Stomach (tissue), 8 donors: ENCODE measurements at regions not wholly inside any gene's neighbourhood (a gene's known extent, or its start where the extent isn't known, plus 50 kb on each side); places are given as distances from the start of the nearest gene placed in this dataset.
"Not testable (repeated sequence)": the region's sequence is repeated elsewhere in the genome, so short reads cannot be mapped to it uniquely, and the experiment has no call there.

Source experiments
- DNase-seq, 2 donors: peaks; one replicate each; pipeline versions ENCODE4 v3.0.0 to v3.0.0-alpha.2; 2013 to 2019
- H3K27ac ChIP-seq, 5 donors: fragments of 200-600 bp in 4 of 5; sonication (generic) in 4 of 5; one replicate each; pipeline ENCODE4 v1.5.1; 2013 to 2019; ENCODE audit warnings: mild to moderate bottlenecking in 1 of 5, moderate library complexity in 1 of 5
- H3K27me3 ChIP-seq, 3 donors: fragments of 200-600 bp; sonication (generic); one replicate each; pipeline ENCODE4 v1.5.1; 2017 to 2019; ENCODE audit warnings: mixed run types in 1 of 3
- H3K36me3 ChIP-seq, 4 donors: fragments of 200-600 bp; sonication (generic); 1 replicate in 3 of 4; 2 replicates in 1 of 4; pipeline ENCODE4 v1.5.1; 2016 to 2019
- H3K4me1 ChIP-seq, 4 donors: fragments of 200-600 bp; sonication (generic); one replicate each; pipeline ENCODE4 v1.5.1; 2016 to 2019
- H3K4me3 ChIP-seq, 4 donors: fragments of 200-600 bp; sonication (generic) in 3 of 4; one replicate each; pipeline ENCODE4 v1.5.1; 2016 to 2019; ENCODE audit warnings: mild to moderate bottlenecking in 1 of 4
- H3K9me3 ChIP-seq, 4 donors: fragments of 200-600 bp; sonication (generic); one replicate each; pipeline ENCODE4 v1.5.1; 2016 to 2019
- EP300 ChIP-seq: sonication (generic); formaldehyde crosslinking; IDR thresholded peaks from one replicate; pipeline ENCODE4 v1.6.1; 2017; ENCODE audit warnings: antibody characterized with exemption
- POLR2A ChIP-seq, 4 donors: fragments of 450-650 bp; IDR thresholded peaks; one replicate each; pipeline ENCODE4 v1.6.1; 2016; ENCODE audit warnings: antibody characterized with exemption in 4 of 4, control low read depth in 2 of 4, mild to moderate bottlenecking in 1 of 4, moderate library complexity in 1 of 4
- POLR2AphosphoS5 ChIP-seq, 3 donors: sonication (generic); formaldehyde crosslinking; IDR thresholded peaks; one replicate each; pipeline ENCODE4 v1.6.1; 2016; ENCODE audit warnings: antibody characterized with exemption in 3 of 3
- WGBS, 5 donors: extraction: QIAGEN DNeasy Blood & Tissue Kit in 3 of 5; methylation state at CpG; one replicate each; pipeline versions ENCODE4 v1.1.5 to v1.1.7; 2013 to 2018; 5-methylcytosine and 5-hydroxymethylcytosine counted together
- intact Hi-C: fragments of 100-400 bp; cut with DNase I; formaldehyde crosslinking; loops from one replicate; pipeline ENCODE4 v1.15.1; 2023; ENCODE audit warnings: low total_unique reads
- TF ChIP-seq, protein P1 (sequence below), 7 experiments: fragments of 450-650 bp in 4 of 7; fragments of 200-600 bp in 3 of 7; sonication (generic) in 3 of 7; IDR thresholded peaks; one replicate each; pipeline ENCODE4 v1.5.1; 2016 to 2019; ENCODE audit warnings: antibody characterized with exemption in 7 of 7, control low read depth in 2 of 7, mild to moderate bottlenecking in 1 of 7
- donor health status: healthy with polysubstance abuse.
- donor health status: Bipolar disorder and iron deficiency.
- donor health status: healthy.

DNA sequence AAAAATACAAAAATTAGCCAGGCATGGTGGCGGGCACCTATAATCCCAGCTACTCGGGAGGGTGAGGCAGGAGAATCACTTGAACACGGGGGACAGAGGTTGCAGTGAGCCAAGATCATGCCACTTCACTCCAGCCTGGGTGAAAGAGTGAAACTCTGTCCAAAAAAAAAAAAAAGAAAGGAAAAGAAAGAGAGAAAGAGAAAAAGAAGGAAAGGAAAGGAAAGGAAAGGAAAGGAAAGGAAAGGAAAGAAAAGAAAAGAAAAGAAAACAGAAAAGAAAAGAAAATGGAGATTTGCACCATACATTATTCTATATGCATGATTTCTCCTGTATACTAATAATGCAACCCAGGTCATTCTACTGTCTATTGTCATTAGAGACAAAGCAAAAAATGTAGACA is 421.5 kb downstream of the PCDH19 start:
- DNase-seq, H3K36me3 ChIP-seq, intact Hi-C loops, H3K4me1 ChIP-seq, H3K4me3 ChIP-seq, H3K27ac ChIP-seq, H3K9me3 ChIP-seq, H3K27me3 ChIP-seq: not testable (repeated sequence)
- whole genome bisulfite sequencing, 5 donors = 69 to 90% (median 86%) methylated on average over 2 to 3 of the region's 3 CpGs

DNA sequence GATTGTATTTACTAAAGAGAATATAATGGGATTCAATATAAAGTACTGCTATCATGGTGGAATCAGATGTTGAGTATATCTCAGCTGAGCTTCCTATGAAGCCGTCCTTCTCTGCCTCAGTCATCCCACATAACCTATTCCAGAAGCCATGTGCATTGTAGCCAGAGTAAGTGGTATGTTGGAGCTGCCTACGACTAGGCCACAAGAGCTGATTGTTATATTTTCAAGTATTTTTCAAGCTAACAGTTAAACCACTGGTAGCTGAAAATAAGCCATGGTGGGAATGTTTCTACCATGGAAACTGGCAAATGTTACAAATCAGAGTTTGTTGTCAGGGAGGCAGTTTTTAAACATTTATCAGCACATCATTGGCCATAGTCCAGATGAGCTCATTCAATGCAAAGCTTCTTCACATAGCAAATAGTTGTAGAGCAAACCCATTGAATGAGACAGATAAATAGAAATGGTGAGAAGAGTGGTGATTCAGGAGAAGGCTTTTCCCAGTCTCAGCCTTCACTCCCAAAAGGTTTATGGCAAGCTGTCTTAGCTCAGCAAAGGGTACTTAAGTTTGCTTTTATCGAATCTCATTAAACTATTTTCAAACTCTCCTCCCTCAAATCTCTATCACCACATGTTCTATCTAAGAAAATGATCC is 436.4 kb downstream of the PCDH19 start:
- TF ChIP-seq, protein P1, sequence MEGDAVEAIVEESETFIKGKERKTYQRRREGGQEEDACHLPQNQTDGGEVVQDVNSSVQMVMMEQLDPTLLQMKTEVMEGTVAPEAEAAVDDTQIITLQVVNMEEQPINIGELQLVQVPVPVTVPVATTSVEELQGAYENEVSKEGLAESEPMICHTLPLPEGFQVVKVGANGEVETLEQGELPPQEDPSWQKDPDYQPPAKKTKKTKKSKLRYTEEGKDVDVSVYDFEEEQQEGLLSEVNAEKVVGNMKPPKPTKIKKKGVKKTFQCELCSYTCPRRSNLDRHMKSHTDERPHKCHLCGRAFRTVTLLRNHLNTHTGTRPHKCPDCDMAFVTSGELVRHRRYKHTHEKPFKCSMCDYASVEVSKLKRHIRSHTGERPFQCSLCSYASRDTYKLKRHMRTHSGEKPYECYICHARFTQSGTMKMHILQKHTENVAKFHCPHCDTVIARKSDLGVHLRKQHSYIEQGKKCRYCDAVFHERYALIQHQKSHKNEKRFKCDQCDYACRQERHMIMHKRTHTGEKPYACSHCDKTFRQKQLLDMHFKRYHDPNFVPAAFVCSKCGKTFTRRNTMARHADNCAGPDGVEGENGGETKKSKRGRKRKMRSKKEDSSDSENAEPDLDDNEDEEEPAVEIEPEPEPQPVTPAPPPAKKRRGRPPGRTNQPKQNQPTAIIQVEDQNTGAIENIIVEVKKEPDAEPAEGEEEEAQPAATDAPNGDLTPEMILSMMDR (IDR thresholded peaks at IDR 0.05) = no peak
- no peak for TF ChIP-seq POLR2AphosphoS5 (IDR thresholded peaks at IDR 0.05)
- TF ChIP-seq POLR2A (IDR thresholded peaks at IDR 0.05) = no peak
- TF ChIP-seq EP300 = no peak
- 59 to 81% (median 71%) methylated on average over 3 of the region's 3 CpGs for WGBS, 5 donors
- no peak overlapping the region for H3K27ac ChIP-seq
- H3K9me3 ChIP-seq = no peaks in the 10 kb centered on the region
- H3K36me3 ChIP-seq = no peaks in the 10 kb centered on the region
- peaks cover 0 to 3% (median 0%) of the 10 kb centered on the region in 3 donors for H3K27me3 ChIP-seq
- H3K4me1 ChIP-seq = no peaks in the 10 kb centered on the region
- H3K4me3 ChIP-seq = no peak overlapping the region
- intact Hi-C loops = no loop called here
- DNase-seq = peak in 1 of 2 donors; percentile 1

DNA sequence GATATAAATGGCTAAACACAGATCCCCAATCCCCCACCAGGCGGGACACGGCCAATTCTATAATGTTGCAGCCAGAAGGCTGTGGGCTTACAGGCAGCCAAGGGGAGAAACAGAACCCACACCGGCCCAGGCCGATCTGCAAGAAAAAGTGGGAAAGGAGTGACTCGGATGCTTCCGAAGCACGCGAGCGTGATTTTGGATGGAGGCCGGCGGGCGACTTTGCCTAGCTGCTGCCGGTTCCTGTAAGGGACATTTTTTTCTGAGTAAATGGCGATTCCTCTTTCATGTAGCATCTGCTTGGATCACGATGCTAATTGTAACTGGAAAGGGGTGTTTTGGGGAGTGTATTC is 470.2 kb downstream of the PCDH19 start:
- TF ChIP-seq POLR2A (IDR thresholded peaks at IDR 0.05) (no peak), EP300 (no peak), POLR2AphosphoS5 (IDR thresholded peaks at IDR 0.05) (no peak)
- TF ChIP-seq, protein P1 (IDR thresholded peaks at IDR 0.05) = no peak
- intact Hi-C loops = no loop called here
- Histone ChIP-seq H3K27ac (no peak overlapping the region), H3K4me1 (no peaks in the 10 kb centered on the region), H3K36me3 (no peaks in the 10 kb centered on the region), H3K27me3 (peaks cover 0 to 6% (median 0%) of the 10 kb centered on the region in 3 donors), H3K4me3 (no peak overlapping the region), H3K9me3 (no peaks in the 10 kb centered on the region)
- no peak for DNase-seq
- 44 to 74% (median 57%) methylated on average over 15 of the region's 15 CpGs for WGBS, 5 donors

DNA sequence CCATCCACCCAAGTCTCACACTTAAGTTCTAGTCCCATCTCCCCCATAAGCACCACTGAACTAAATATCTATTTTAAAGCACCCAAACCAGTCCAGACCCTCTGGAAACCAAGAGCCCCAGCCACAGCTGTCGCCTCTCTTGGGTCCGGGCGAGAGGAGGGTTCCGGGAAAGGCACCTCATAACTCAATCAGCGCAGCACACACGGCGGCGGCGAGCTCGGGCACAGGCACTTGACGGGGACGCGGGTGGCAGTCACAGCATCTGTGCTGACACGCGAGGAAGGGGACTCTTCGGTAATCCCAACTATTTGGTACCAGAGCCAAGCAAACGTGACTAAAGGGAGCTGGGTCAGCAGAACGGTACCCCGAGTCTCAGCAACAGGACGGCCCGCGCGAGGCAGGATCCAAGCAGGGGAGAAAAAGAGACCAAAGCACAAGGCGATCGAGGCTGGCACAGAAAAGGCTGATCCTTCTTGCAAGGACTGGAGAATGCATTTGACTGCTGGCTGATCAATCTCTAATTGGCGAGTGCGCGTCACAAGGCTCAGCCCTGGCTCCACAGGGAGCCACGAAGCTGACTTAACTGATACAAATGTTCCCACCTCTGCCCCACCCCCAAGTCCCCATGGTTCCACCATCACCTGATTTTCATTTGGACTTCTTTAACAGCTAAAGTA is 470.7 kb downstream of the PCDH19 start:
- 52 to 80% (median 58%) methylated on average over 25 to 29 of the region's 29 CpGs for WGBS, 5 donors
- DNase-seq = not testable (repeated sequence)

DNA sequence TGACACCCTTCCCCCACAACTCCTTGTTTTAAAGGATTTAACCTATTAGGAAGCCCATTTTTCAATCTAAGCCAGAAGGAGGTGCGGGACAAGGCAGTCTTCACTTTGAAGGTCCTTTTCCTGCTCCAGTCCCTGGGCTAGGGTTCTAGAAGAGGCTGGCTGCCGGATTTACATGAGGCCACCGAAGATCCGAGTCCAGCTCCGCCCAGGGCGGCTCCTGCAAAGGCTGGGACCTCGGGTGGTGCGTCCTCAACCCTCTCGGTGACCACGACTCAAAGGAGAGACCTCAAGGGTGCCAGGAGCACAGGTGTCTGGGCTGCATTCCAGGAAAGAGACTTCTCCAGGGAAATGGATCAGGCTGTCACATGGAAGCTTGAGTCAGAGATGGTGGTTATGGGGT is 471.6 kb downstream of the PCDH19 start:
- Histone ChIP-seq H3K4me1 (no peaks in the 10 kb centered on the region), H3K36me3 (no peaks in the 10 kb centered on the region), H3K4me3 (no peak overlapping the region), H3K27me3 (peaks cover 0 to 6% (median 0%) of the 10 kb centered on the region in 3 donors), H3K9me3 (no peaks in the 10 kb centered on the region), H3K27ac (no peak overlapping the region)
- intact Hi-C loops = no loop called here
- no peak for DNase-seq
- WGBS, 5 donors = 72 to 95% (median 89%) methylated on average over 8 to 10 of the region's 10 CpGs
- no peak for TF ChIP-seq POLR2A (IDR thresholded peaks at IDR 0.05)

More for the DNA sequence above, 470.7 kb downstream of the PCDH19 start:
- H3K9me3 ChIP-seq, H3K27me3 ChIP-seq, H3K4me1 ChIP-seq, H3K4me3 ChIP-seq, intact Hi-C loops, H3K36me3 ChIP-seq, H3K27ac ChIP-seq: not testable (repeated sequence)

DNA sequence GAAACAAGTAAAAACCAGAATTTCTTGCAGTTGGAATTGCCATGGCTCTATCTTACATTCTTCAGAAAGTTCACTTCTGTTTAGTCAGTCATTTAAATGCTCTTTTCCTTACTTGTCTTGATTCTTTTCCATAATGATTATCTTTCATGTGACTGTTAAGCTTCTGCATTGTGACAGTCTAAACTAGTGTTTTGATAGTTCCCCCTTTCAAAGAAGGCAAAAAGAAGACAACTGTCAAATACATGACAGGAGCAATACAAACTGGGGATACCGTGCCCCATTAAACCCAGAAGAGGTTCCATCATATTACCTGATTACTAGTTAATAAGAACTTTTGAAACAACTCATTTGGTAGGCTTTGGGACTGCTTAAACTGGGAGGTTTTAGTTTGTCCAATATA is 476.2 kb downstream of the PCDH19 start:
- DNase-seq = no peak
- H3K36me3 ChIP-seq = no peaks in the 10 kb centered on the region
- H3K27me3 ChIP-seq = no peaks in the 10 kb centered on the region
- intact Hi-C loops = no loop called here
- no peak overlapping the region for H3K27ac ChIP-seq
- no peaks in the 10 kb centered on the region for H3K9me3 ChIP-seq
- 55 to 84% (median 62%) methylated on average over 1 of the region's 1 CpG for WGBS, 5 donors
- H3K4me3 ChIP-seq = no peak overlapping the region
- no peaks in the 10 kb centered on the region for H3K4me1 ChIP-seq
- TF ChIP-seq, protein P1 (IDR thresholded peaks at IDR 0.05) = no peak
- TF ChIP-seq EP300 = no peak
- no peak for TF ChIP-seq POLR2AphosphoS5 (IDR thresholded peaks at IDR 0.05)
- TF ChIP-seq POLR2A (IDR thresholded peaks at IDR 0.05) = no peak
